DND-41 (cell line): ENCODE measurements at regions not wholly inside any gene's neighbourhood (a gene's known extent, or its start where the extent isn't known, plus 50 kb on each side); places are given as distances from the start of the nearest gene placed in this dataset.

ENCODE experiments used
- CTCF ChIP-seq: IDR thresholded peaks from 2 replicates; pipeline ENCODE4 v1.5.1; 2012; ENCODE audit warnings: borderline replicate concordance, low read length, moderate library complexity, mild to moderate bottlenecking; ENCODE audit not compliant: poor library complexity, severe bottlenecking; ENCODE audit errors: extremely low read depth
- EZH2 ChIP-seq: IDR thresholded peaks from 3 replicates; pipeline ENCODE4 v1.6.1; 2012; ENCODE audit warnings: borderline replicate concordance, low read depth, mild to moderate bottlenecking, moderate library complexity, low read length, inconsistent platforms; ENCODE audit not compliant: severe bottlenecking

- TF ChIP-seq CTCF = peak; percentile 41
- no peak for TF ChIP-seq EZH2
Observed at GRCh38 chr2:898319-898718, 52.3 kb upstream of the SNTG2 start.
